ENCODE measurements at regions not wholly inside any gene's neighbourhood (a gene's known extent, or its start where the extent isn't known, plus 50 kb on each side); places are given as distances from the start of the nearest gene placed in this dataset.

- TF ChIP-seq, protein P1, sequence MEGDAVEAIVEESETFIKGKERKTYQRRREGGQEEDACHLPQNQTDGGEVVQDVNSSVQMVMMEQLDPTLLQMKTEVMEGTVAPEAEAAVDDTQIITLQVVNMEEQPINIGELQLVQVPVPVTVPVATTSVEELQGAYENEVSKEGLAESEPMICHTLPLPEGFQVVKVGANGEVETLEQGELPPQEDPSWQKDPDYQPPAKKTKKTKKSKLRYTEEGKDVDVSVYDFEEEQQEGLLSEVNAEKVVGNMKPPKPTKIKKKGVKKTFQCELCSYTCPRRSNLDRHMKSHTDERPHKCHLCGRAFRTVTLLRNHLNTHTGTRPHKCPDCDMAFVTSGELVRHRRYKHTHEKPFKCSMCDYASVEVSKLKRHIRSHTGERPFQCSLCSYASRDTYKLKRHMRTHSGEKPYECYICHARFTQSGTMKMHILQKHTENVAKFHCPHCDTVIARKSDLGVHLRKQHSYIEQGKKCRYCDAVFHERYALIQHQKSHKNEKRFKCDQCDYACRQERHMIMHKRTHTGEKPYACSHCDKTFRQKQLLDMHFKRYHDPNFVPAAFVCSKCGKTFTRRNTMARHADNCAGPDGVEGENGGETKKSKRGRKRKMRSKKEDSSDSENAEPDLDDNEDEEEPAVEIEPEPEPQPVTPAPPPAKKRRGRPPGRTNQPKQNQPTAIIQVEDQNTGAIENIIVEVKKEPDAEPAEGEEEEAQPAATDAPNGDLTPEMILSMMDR (IDR thresholded peaks at IDR 0.05): no peak
- no peaks in the 10 kb centered on the region for H3K9me3 ChIP-seq
- H3K4me3 ChIP-seq: no peak overlapping the region
- no peak for DNase-seq
- ATAC-seq: peak; percentile 44
- H3K36me3 ChIP-seq (ENCODE audit: low read depth): no peaks in the 10 kb centered on the region
- intact Hi-C loops (cut with DNase I, micrococcal nuclease): no loop called here
- H3K4me1 ChIP-seq (ENCODE audit: low read depth): no peaks in the 10 kb centered on the region
Measured at GRCh38 chr2:237227592-237228280, 142.0 kb downstream of the COPS8 start.

- H3K4me3 ChIP-seq: no peak overlapping the region
- intact Hi-C loops (cut with DNase I, micrococcal nuclease): no loop called here
- TF ChIP-seq, protein P1 (IDR thresholded peaks at IDR 0.05): no peak
- no peaks in the 10 kb centered on the region for H3K9me3 ChIP-seq
- no peaks in the 10 kb centered on the region for H3K4me1 ChIP-seq (ENCODE audit: low read depth)
- H3K36me3 ChIP-seq (ENCODE audit: low read depth): no peaks in the 10 kb centered on the region
- no peak for ATAC-seq
- no peak for DNase-seq
Measured at GRCh38 chr2:237228281-237228625, 142.6 kb downstream of the COPS8 start.

DNA sequence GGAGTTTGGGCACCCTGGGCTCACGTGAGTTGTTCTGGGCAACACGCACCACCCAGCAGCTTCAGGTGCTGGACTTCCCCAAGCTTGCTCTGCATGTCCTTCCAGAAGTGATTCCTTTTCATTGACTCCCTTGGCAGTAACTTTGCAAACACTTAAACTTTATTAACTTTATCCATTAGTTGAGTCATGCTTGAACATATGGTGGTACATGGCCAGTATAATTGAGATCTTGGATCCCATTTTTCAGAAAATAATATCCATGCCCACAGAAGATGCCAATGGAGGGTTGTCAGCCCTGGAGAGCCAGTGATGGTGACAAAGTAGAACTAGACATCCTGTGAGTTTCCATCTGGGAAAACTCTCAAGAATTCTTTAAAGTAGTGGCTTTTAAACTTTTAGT, 144.2 kb downstream of the COPS8 start:
- H3K36me3 ChIP-seq (ENCODE audit: low read depth): no peaks in the 10 kb centered on the region
- H3K4me1 ChIP-seq (ENCODE audit: low read depth): no peaks in the 10 kb centered on the region
- intact Hi-C loops (cut with DNase I, micrococcal nuclease): no loop called here
- ATAC-seq (no peak), DNase-seq (no peak)
- TF ChIP-seq, protein P1 (IDR thresholded peaks at IDR 0.05): no peak
- H3K4me3 ChIP-seq: no peak overlapping the region
- H3K9me3 ChIP-seq: no peaks in the 10 kb centered on the region

DNA sequence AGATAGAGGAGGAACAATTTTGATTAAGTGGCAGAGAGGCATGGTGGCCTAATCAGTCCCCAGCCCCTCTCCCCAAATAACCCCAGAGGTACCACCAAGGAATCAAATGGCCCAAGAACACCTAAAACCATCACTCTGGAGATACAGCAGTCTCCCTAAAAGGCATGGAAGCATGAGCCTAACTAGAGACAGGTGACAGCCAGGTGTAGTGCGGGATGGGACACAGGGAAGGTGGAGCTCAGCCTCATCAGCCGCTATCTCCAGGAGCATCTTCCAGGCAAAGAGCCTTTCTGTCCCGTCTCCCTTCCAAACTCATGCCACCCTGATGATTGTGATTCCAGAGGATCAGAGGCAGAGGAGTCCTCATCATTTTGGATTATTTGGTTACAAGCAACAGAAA, 144.7 kb downstream of the COPS8 start:
- ATAC-seq: no peak

DNA sequence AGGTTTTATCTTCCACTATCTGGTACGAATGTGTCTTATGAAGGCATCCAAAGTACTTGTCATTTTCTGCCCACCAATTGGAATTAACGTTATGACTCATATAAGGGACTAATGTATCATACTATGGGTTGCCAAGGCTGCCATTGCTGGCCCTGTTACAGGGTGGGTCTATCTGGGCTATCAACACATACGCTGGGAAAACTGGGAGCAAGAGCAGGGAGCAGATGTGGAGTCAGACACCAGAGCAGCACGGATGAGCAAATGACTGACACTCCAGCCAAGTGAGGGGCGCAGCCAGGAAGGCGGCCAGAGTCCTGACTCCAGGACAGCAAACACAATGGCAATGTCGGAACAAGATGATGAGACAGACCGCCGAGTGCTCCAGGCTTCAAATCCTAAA, 145.9 kb downstream of the COPS8 start:
- intact Hi-C loops (cut with DNase I, micrococcal nuclease): no loop called here
- no peaks in the 10 kb centered on the region for H3K4me1 ChIP-seq (ENCODE audit: low read depth)
- no peaks in the 10 kb centered on the region for H3K36me3 ChIP-seq (ENCODE audit: low read depth)
- ATAC-seq (no peak), DNase-seq (no peak)
- H3K9me3 ChIP-seq: no peaks in the 10 kb centered on the region
- TF ChIP-seq, protein P1 (IDR thresholded peaks at IDR 0.05): no peak
- no peak overlapping the region for H3K4me3 ChIP-seq

More for the DNA sequence above, 144.7 kb downstream of the COPS8 start:
- H3K36me3 ChIP-seq (ENCODE audit: low read depth): no peaks in the 10 kb centered on the region
- H3K4me1 ChIP-seq (ENCODE audit: low read depth): no peaks in the 10 kb centered on the region
- no peak for DNase-seq
- intact Hi-C loops (cut with DNase I, micrococcal nuclease): no loop called here
- H3K4me3 ChIP-seq: no peak overlapping the region
- TF ChIP-seq, protein P1 (IDR thresholded peaks at IDR 0.05): no peak
- H3K9me3 ChIP-seq: no peaks in the 10 kb centered on the region

DNA sequence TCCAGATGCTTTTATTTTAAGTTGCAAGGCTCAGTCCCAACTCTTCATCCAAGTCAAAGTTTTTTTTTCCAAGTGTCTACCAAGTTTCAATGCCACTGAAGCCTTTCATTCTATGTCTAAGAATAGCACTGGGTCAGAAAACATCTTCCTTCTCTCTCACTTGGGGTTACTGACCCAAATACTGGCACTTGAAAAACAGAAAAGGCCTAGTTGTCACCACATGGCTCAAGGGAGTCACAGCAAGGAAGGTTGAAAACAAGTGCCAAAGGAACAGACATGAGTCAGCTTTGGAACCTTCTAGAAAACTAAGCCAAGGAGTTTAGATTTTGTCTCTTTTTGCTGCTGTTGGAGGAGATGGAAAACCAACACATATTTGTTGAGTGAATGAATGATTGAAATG, 146.5 kb downstream of the COPS8 start:
- H3K36me3 ChIP-seq (ENCODE audit: low read depth): no peaks in the 10 kb centered on the region
- H3K4me1 ChIP-seq (ENCODE audit: low read depth): no peaks in the 10 kb centered on the region
- ATAC-seq (no peak), DNase-seq (no peak)
- TF ChIP-seq, protein P1 (IDR thresholded peaks at IDR 0.05): no peak
- H3K4me3 ChIP-seq: no peak overlapping the region
- intact Hi-C loops (cut with DNase I, micrococcal nuclease): no loop called here
- no peaks in the 10 kb centered on the region for H3K9me3 ChIP-seq
